ENCODE measurements at regions not wholly inside any gene's neighbourhood (a gene's known extent, or its start where the extent isn't known, plus 50 kb on each side); places are given as distances from the start of the nearest gene placed in this dataset.

DNA sequence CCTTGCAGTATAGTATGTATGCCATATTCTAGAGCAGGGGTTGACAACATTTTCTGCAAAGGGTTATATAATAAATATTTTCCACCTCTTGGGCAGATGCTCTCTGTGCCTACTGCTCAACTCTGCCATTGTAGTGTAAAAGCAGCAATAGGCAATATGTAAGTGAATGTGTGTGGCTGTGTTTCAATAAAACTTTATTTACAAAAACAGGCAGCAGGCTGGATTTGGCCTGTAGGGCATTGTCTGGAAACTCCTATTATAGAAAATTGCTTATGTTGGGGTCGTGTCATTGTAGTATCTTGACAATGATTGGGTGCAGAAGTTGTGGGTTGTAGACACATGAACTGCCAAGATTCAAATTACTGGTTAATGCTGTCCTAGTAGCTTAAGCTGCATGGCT lies 153.6 kb upstream of the CNTN3 start:
- Histone ChIP-seq H4K5ac (ENCODE audit: insufficient read length, low read depth, low read length) (no peak overlapping the region), H3K4me1 (ENCODE audit: insufficient read depth, low read length) (no peaks in the 10 kb centered on the region), H4K20me1 (ENCODE audit: control insufficient read depth, insufficient read depth, insufficient read length) (no peaks in the 10 kb centered on the region), H3K23me2 (ENCODE audit: insufficient read length, low read depth, low read length, poor library complexity, severe bottlenecking) (no peaks in the 10 kb centered on the region), H3K9ac (ENCODE audit: extremely low read depth, insufficient read length, low read length) (no peak overlapping the region), H2BK5ac (ENCODE audit: insufficient read length, low read length) (no peak overlapping the region), H2BK12ac (ENCODE audit: insufficient read length, low read depth, low read length) (no peak overlapping the region), H4K91ac (ENCODE audit: insufficient read length, low read depth, low read length) (no peak overlapping the region), H3K79me1 (ENCODE audit: insufficient read depth, low read depth, low read length, poor library complexity, severe bottlenecking) (no peaks in the 10 kb centered on the region), H2AFZ (ENCODE audit: low read length) (no peak overlapping the region), H3K56ac (ENCODE audit: insufficient read length, low read depth, low read length) (no peak overlapping the region), H3K9me3 (ENCODE audit: control insufficient read depth, low read depth, low read length) (no peaks in the 10 kb centered on the region), H2AK5ac (ENCODE audit: insufficient read length, low read length) (no peak overlapping the region), H3K23ac (ENCODE audit: insufficient read length, low read depth, low read length) (no peak overlapping the region), H2BK120ac (ENCODE audit: low read depth, low read length, poor library complexity, severe bottlenecking) (no peak overlapping the region), H3K14ac (ENCODE audit: insufficient read depth, low read length) (no peak overlapping the region), H3K18ac (ENCODE audit: insufficient read length, low read depth, low read length) (no peak overlapping the region), H3K27me3 (ENCODE audit: insufficient read depth, low read length) (no peaks in the 10 kb centered on the region), H3K4me2 (ENCODE audit: insufficient read depth, insufficient read length, low read length) (no peak overlapping the region), H2BK20ac (ENCODE audit: low read depth, low read length, poor library complexity, severe bottlenecking) (no peak overlapping the region), H3K4ac (ENCODE audit: low read depth, low read length) (no peak overlapping the region), H3T11ph (ENCODE audit: low read length) (no peak overlapping the region), H4K8ac (replicated peaks; ENCODE audit: insufficient read length, low read depth, low read length) (no peak overlapping the region), H3K27ac (ENCODE audit: insufficient read length, low read depth, low read length) (no peak overlapping the region), H2BK15ac (ENCODE audit: low read depth, low read length) (no peak overlapping the region), H3K79me2 (ENCODE audit: insufficient read depth, low read length) (no peaks in the 10 kb centered on the region)
- Mint-ChIP-seq H3K36me3 (ENCODE audit: insufficient read depth in 1 of 3, low read depth in 3 of 3) (no peaks in the 10 kb centered on the region), H3K4me1 (no peaks in the 10 kb centered on the region), H3K27ac (no peak overlapping the region), H3K27me3 (ENCODE audit: low read depth) (no peaks in the 10 kb centered on the region), H3K9me3 (no peaks in the 10 kb centered on the region), H3K4me3 (no peak overlapping the region)
- no peak for DNase-seq
- no CpG with 5 or more reads among the region's 1 CpG for WGBS (ENCODE audit: extremely low coverage, insufficient read length, low lambda C conversion rate)
- TF ChIP-seq, protein P1, sequence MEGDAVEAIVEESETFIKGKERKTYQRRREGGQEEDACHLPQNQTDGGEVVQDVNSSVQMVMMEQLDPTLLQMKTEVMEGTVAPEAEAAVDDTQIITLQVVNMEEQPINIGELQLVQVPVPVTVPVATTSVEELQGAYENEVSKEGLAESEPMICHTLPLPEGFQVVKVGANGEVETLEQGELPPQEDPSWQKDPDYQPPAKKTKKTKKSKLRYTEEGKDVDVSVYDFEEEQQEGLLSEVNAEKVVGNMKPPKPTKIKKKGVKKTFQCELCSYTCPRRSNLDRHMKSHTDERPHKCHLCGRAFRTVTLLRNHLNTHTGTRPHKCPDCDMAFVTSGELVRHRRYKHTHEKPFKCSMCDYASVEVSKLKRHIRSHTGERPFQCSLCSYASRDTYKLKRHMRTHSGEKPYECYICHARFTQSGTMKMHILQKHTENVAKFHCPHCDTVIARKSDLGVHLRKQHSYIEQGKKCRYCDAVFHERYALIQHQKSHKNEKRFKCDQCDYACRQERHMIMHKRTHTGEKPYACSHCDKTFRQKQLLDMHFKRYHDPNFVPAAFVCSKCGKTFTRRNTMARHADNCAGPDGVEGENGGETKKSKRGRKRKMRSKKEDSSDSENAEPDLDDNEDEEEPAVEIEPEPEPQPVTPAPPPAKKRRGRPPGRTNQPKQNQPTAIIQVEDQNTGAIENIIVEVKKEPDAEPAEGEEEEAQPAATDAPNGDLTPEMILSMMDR (conservative IDR thresholded peaks at IDR 0.05): no peak

All from H9 (cell line).